ENCODE measurements at regions not wholly inside any gene's neighbourhood (a gene's known extent, or its start where the extent isn't known, plus 50 kb on each side); places are given as distances from the start of the nearest gene placed in this dataset.

DNA sequence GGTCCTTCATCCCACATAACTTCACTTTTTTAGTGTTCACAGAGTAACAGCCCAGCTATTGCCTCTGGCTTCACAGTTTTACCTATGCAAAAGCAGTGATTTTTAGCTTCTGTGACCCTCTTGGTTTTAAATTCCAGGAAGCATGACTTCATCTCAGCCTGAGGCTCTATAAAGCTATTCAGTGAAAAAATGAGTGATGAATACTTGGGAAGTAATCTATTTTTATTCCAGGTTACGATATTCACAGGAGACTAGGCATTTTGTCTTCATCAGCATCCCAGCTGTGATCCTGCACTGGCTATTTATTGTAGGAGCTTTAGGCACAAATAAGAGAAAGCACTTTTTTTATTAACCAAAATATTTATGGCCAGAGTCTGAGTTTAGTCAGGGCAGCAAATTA is 164.8 kb downstream of the SNAPC1 start:
- no peaks in the 10 kb centered on the region for H3K36me3 Mint-ChIP-seq
- TF ChIP-seq, protein P1, sequence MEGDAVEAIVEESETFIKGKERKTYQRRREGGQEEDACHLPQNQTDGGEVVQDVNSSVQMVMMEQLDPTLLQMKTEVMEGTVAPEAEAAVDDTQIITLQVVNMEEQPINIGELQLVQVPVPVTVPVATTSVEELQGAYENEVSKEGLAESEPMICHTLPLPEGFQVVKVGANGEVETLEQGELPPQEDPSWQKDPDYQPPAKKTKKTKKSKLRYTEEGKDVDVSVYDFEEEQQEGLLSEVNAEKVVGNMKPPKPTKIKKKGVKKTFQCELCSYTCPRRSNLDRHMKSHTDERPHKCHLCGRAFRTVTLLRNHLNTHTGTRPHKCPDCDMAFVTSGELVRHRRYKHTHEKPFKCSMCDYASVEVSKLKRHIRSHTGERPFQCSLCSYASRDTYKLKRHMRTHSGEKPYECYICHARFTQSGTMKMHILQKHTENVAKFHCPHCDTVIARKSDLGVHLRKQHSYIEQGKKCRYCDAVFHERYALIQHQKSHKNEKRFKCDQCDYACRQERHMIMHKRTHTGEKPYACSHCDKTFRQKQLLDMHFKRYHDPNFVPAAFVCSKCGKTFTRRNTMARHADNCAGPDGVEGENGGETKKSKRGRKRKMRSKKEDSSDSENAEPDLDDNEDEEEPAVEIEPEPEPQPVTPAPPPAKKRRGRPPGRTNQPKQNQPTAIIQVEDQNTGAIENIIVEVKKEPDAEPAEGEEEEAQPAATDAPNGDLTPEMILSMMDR (IDR thresholded peaks at IDR 0.05; ENCODE audit: unreplicated experiment) = no peak
- no peaks in the 10 kb centered on the region for H3K9me3 Mint-ChIP-seq
- DNase-seq (ENCODE audit: low spot score in 2 of 2, unreplicated experiment in 2 of 2) = no peak
- peak overlapping the region; percentile 17 for H3K27ac Mint-ChIP-seq
- H3K4me1 Mint-ChIP-seq = peaks cover 20% of the 10 kb centered on the region
- H3K27me3 Mint-ChIP-seq (ENCODE audit: low read depth) = peaks cover 2% of the 10 kb centered on the region
- no peak overlapping the region for H3K4me3 Mint-ChIP-seq

DNA sequence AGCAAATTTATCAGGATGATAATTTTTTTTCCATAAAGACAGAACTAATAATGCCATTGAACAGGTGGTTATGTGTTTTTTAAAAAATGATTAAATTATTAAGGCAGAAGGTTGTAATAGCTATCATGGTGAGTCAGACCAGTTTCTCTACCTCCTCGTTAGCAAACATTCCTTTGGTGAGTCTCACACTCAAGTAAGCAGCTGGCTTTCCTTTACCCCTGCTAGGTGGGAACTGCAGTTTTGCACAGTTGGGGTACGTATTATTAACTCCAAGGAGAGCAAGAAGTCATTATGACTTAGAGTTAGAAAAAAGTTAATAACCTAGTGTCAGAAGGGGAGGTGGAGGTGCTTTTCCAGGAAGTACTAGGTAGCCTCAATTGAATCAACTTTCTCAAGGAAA is 165.3 kb downstream of the SNAPC1 start:
- Mint-ChIP-seq H3K9me3 (no peaks in the 10 kb centered on the region), H3K36me3 (no peaks in the 10 kb centered on the region), H3K4me3 (no peak overlapping the region), H3K27me3 (ENCODE audit: low read depth) (peaks cover 2% of the 10 kb centered on the region), H3K27ac (peak overlapping the region; percentile 17), H3K4me1 (peaks cover 20% of the 10 kb centered on the region)
- no peak for DNase-seq (ENCODE audit: low spot score in 2 of 2, unreplicated experiment in 2 of 2)
- TF ChIP-seq, protein P1 (IDR thresholded peaks at IDR 0.05; ENCODE audit: unreplicated experiment) = no peak

DNA sequence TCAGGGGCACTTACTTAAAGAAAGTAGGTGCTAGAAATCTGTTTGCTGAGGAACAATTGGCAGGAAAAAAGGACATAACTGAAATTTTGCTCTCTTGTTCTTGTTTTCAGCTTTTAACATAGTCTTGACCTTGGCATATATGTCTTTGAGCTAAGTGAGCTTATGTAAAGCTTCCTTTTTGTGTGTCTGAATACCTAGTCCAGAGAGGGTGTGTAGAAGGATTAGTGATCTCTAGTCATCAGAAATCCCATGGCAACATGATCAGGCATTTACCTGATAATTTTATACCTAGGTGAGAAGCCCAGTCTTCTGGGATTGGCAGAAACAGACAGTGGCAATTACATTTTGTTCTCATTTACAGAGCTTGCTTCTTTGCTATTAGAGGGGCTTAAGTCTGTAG is 166.1 kb downstream of the SNAPC1 start:
- peaks cover 20% of the 10 kb centered on the region for H3K4me1 Mint-ChIP-seq
- TF ChIP-seq, protein P1 (IDR thresholded peaks at IDR 0.05; ENCODE audit: unreplicated experiment) = no peak
- no peaks in the 10 kb centered on the region for H3K36me3 Mint-ChIP-seq
- no peak overlapping the region for H3K27ac Mint-ChIP-seq
- no peaks in the 10 kb centered on the region for H3K9me3 Mint-ChIP-seq
- H3K4me3 Mint-ChIP-seq = no peak overlapping the region
- H3K27me3 Mint-ChIP-seq (ENCODE audit: low read depth) = peaks cover 2% of the 10 kb centered on the region
- no peak for DNase-seq (ENCODE audit: low spot score in 2 of 2, unreplicated experiment in 2 of 2)

DNA sequence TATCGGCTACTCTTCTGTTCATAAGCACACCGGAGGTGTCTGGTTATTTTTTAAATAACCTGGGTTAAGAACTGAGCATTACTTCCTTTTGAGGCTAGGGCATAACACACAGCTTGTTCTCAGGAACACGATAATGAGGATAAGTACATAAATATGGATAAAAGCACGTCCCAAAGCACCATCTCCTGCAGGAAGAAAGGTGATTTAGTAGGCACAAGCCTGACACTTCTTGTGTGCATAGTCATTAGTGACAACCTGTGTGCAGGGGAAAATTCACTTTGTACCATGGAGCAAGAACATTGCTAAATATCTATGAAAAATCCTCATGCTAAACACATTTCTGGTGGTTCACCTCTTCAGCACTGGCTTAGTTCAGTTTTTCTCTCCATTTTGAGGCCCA is 166.5 kb downstream of the SNAPC1 start:
- Mint-ChIP-seq H3K4me3 (no peak overlapping the region), H3K27me3 (ENCODE audit: low read depth) (peaks cover 2% of the 10 kb centered on the region), H3K27ac (no peak overlapping the region), H3K9me3 (no peaks in the 10 kb centered on the region), H3K36me3 (no peaks in the 10 kb centered on the region), H3K4me1 (peaks cover 20% of the 10 kb centered on the region)
- TF ChIP-seq, protein P1 (IDR thresholded peaks at IDR 0.05; ENCODE audit: unreplicated experiment) = no peak
- no peak for DNase-seq (ENCODE audit: low spot score in 2 of 2, unreplicated experiment in 2 of 2)

DNA sequence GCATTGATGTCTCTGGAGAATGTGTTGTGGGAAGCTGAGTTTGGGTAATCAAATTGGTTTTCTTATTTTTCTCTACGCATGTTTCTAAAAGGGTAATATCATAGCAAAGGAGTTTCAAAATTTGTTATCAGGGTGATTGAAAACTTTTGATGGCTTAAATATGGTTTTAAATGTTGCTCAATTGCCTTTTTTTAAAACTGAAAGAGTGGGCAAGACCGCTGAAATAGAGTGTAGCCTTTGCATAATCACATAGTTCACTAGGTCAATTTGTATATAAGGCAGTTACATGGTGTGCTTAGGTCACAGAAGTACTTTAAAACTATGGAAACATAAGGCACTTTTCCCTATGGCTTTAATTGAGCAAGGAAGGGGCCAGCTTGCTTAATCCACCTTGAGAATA is 167.4 kb downstream of the SNAPC1 start:
- Mint-ChIP-seq H3K4me1 (peaks cover 20% of the 10 kb centered on the region), H3K27ac (no peak overlapping the region), H3K4me3 (no peak overlapping the region), H3K9me3 (no peaks in the 10 kb centered on the region), H3K27me3 (ENCODE audit: low read depth) (no peaks in the 10 kb centered on the region), H3K36me3 (no peaks in the 10 kb centered on the region)
- no peak for DNase-seq (ENCODE audit: low spot score in 2 of 2, unreplicated experiment in 2 of 2)
- TF ChIP-seq, protein P1 (IDR thresholded peaks at IDR 0.05; ENCODE audit: unreplicated experiment) = no peak
